B cell (primary cell): ENCODE measurements at regions not wholly inside any gene's neighbourhood (a gene's known extent, or its start where the extent isn't known, plus 50 kb on each side); places are given as distances from the start of the nearest gene placed in this dataset.

Experiments used
- CTCF ChIP-seq: fragments of 200-600 bp; IDR thresholded peaks from one replicate; pipeline ENCODE4 v1.8.0; 2022; ENCODE audit warnings: antibody characterized with exemption, mild to moderate bottlenecking
- EZH2 ChIP-seq: IDR thresholded peaks from 2 replicates; pipeline ENCODE4 v1.6.1; 2012; ENCODE audit warnings: borderline replicate concordance, low read depth, mild to moderate bottlenecking, moderate library complexity, low read length; ENCODE audit not compliant: insufficient read depth, poor library complexity, severe bottlenecking

- TF ChIP-seq EZH2 (no peak), CTCF (no peak)
Observed at GRCh38 chr19:56934438-56935090, 94.0 kb upstream of the PEG3 start.
